ENCODE measurements at regions not wholly inside any gene's neighbourhood (a gene's known extent, or its start where the extent isn't known, plus 50 kb on each side); places are given as distances from the start of the nearest gene placed in this dataset.

DNA sequence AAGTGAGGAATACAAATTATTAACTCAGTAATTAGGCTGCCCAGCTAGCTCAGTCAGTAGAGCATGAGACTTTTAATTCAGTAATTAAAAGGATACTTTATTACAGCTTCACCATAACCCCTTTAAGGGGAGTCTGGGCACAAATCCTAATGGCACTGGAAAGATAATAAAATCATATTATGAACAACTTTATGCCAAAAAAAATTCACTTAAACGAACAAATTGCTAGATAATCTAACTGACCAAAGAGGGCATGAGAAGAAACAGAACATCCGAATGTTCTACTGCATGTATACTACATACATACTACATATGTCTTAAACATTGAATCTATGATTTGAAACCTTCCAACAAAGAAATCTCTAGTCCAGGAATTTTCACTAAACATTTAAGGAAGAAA lies 159.5 kb downstream of the CYP26B1 start:
- TF ChIP-seq EZH2phosphoT487 (IDR thresholded peaks at IDR 0.05; ENCODE audit: insufficient read depth, low read depth) = no peak
- no peak for TF ChIP-seq EZH2 (IDR thresholded peaks at IDR 0.05; ENCODE audit: insufficient read depth, poor library complexity, severe bottlenecking)

All from GM23248 (cell line).